Epithelial cell of esophagus (primary cell): ENCODE measurements at regions not wholly inside any gene's neighbourhood (a gene's known extent, or its start where the extent isn't known, plus 50 kb on each side); places are given as distances from the start of the nearest gene placed in this dataset.

Source experiments
- DNase-seq: peaks from one replicate; pipeline ENCODE4 v3.0.0; 2010; ENCODE audit warnings: low read depth
- H3K4me3 ChIP-seq: 2 replicates; pipeline ENCODE4 v1.5.1; 2011; ENCODE audit warnings: mild to moderate bottlenecking, low read length, control low read depth
- CTCF ChIP-seq: IDR thresholded peaks from 2 replicates; pipeline ENCODE4 v1.5.1; 2011; ENCODE audit warnings: low read depth, mild to moderate bottlenecking, low read length, control low read depth, inconsistent platforms; ENCODE audit not compliant: insufficient read depth; ENCODE audit errors: missing control alignments

GRCh38 chr11:43245466-43245865 lies 66.3 kb upstream of the API5 start:
- H3K4me3 ChIP-seq: no peak overlapping the region
- no peak for DNase-seq
- no peak for TF ChIP-seq CTCF

DNA sequence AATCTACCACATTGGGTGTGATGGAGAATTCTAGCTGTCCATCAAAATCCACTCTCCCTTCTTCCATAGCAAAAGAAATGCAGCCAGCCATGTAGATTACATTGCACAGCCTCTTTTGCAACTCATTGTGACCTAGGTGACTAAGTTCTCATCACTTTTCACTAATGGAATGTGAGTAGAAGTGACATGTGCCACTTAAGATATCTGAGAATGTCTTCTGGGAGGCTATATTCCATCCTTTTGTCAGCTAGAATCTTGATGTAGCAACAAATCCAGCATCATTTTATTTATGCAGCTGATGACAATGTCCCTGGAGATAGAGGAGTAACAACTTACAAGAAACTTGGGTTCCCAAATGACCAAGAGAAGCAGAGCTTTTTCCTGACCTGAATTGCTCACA lies 61.5 kb upstream of the API5 start:
- no peak overlapping the region for H3K4me3 ChIP-seq
- no peak for DNase-seq
- no peak for TF ChIP-seq CTCF

- TF ChIP-seq CTCF: no peak
- no peak overlapping the region for H3K4me3 ChIP-seq
- DNase-seq: no peak
Observed at GRCh38 chr11:43261775-43262174, 50.0 kb upstream of the API5 start.
